Parathyroid adenoma (tissue), 2 donors: ENCODE measurements at regions not wholly inside any gene's neighbourhood (a gene's known extent, or its start where the extent isn't known, plus 50 kb on each side); places are given as distances from the start of the nearest gene placed in this dataset.

ENCODE experiments used
- H2AFZ ChIP-seq: fragments of 300-600 bp; sonication (generic); one replicate; pipeline ENCODE4 v1.7.0; 2017; ENCODE audit warnings: antibody characterized with exemption, mild to moderate bottlenecking
- H3K27ac ChIP-seq: fragments of 300-600 bp; sonication (generic); one replicate; pipeline ENCODE4 v1.7.0; 2017
- H3K27me3 ChIP-seq: fragments of 300-600 bp; sonication (generic); one replicate; pipeline ENCODE4 v1.7.0; 2017; ENCODE audit warnings: low read length; ENCODE audit not compliant: control insufficient read depth, insufficient read depth
- H3K36me3 ChIP-seq: fragments of 300-600 bp; sonication (generic); one replicate; pipeline ENCODE4 v1.7.0; 2017; ENCODE audit warnings: low read length; ENCODE audit not compliant: control insufficient read depth, insufficient read depth
- H3K4me1 ChIP-seq: fragments of 300-600 bp; sonication (generic); one replicate; pipeline ENCODE4 v1.7.0; 2017; ENCODE audit warnings: control low read depth
- H3K4me2 ChIP-seq: fragments of 300-600 bp; sonication (generic); one replicate; pipeline ENCODE4 v1.7.0; 2017; ENCODE audit warnings: low read length
- H3K4me3 ChIP-seq: fragments of 300-600 bp; sonication (generic); one replicate; pipeline ENCODE4 v1.7.0; 2017; ENCODE audit warnings: low read depth, low read length
- H3K79me2 ChIP-seq: fragments of 300-600 bp; sonication (generic); one replicate; pipeline ENCODE4 v1.7.0; 2017; ENCODE audit warnings: control low read depth
- H3K9ac ChIP-seq: fragments of 300-600 bp; sonication (generic); one replicate; pipeline ENCODE4 v1.7.0; 2017; ENCODE audit warnings: mild to moderate bottlenecking
- H3K9me3 ChIP-seq: fragments of 300-600 bp; sonication (generic); one replicate; pipeline ENCODE4 v1.7.0; 2017; ENCODE audit warnings: low read length; ENCODE audit not compliant: control insufficient read depth
- CTCF ChIP-seq: fragments of 300-600 bp; sonication (generic); IDR thresholded peaks from one replicate; pipeline ENCODE4 v1.7.0; 2017; ENCODE audit warnings: antibody characterized with exemption, mild to moderate bottlenecking
- donor health status: primary hyperparathyroidism.

- H3K36me3 ChIP-seq: no peaks in the 10 kb centered on the region
- no peak for TF ChIP-seq CTCF
- H3K79me2 ChIP-seq: no peaks in the 10 kb centered on the region
- H3K27me3 ChIP-seq: no peaks in the 10 kb centered on the region
- H3K9me3 ChIP-seq: no peaks in the 10 kb centered on the region
- H3K9ac ChIP-seq: no peak overlapping the region
- no peak overlapping the region for H2AFZ ChIP-seq
- H3K4me2 ChIP-seq: no peak overlapping the region
- H3K4me3 ChIP-seq: no peak overlapping the region
- no peak overlapping the region for H3K27ac ChIP-seq
- H3K4me1 ChIP-seq: no peaks in the 10 kb centered on the region
Measured at GRCh38 chr3:18119866-18120265, 305.3 kb downstream of the SATB1 start.

GRCh38 chr3:18114894-18115293 lies 310.2 kb downstream of the SATB1 start:
- Histone ChIP-seq H3K4me2 (no peak overlapping the region), H3K9me3 (no peaks in the 10 kb centered on the region), H3K4me3 (no peak overlapping the region), H3K4me1 (peaks cover 3% of the 10 kb centered on the region), H3K9ac (no peak overlapping the region), H3K36me3 (no peaks in the 10 kb centered on the region), H2AFZ (no peak overlapping the region), H3K79me2 (no peaks in the 10 kb centered on the region), H3K27ac (no peak overlapping the region), H3K27me3 (no peaks in the 10 kb centered on the region)
- TF ChIP-seq CTCF: no peak

- no peak overlapping the region for H3K27ac ChIP-seq
- H3K4me1 ChIP-seq: peaks cover 3% of the 10 kb centered on the region
- no peak overlapping the region for H3K4me3 ChIP-seq
- no peaks in the 10 kb centered on the region for H3K27me3 ChIP-seq
- no peak for TF ChIP-seq CTCF
- no peak overlapping the region for H3K4me2 ChIP-seq
- H3K36me3 ChIP-seq: no peaks in the 10 kb centered on the region
- peak overlapping the region; percentile 3 for H2AFZ ChIP-seq
- no peaks in the 10 kb centered on the region for H3K79me2 ChIP-seq
- H3K9ac ChIP-seq: no peak overlapping the region
- no peaks in the 10 kb centered on the region for H3K9me3 ChIP-seq
Measured at GRCh38 chr3:18113417-18113816, 311.7 kb downstream of the SATB1 start.

- Histone ChIP-seq H3K4me2 (no peak overlapping the region), H3K9me3 (no peaks in the 10 kb centered on the region), H2AFZ (peak overlapping the region; percentile 51), H3K36me3 (no peaks in the 10 kb centered on the region), H3K27me3 (no peaks in the 10 kb centered on the region), H3K79me2 (no peaks in the 10 kb centered on the region), H3K4me1 (peaks cover 3% of the 10 kb centered on the region), H3K4me3 (no peak overlapping the region), H3K27ac (no peak overlapping the region), H3K9ac (no peak overlapping the region)
- TF ChIP-seq CTCF: no peak
Measured at GRCh38 chr3:18112674-18113375, 312.3 kb downstream of the SATB1 start.

- no peak overlapping the region for H3K4me3 ChIP-seq
- no peak overlapping the region for H3K27ac ChIP-seq
Measured at GRCh38 chr3:18111796-18112232, 313.3 kb downstream of the SATB1 start.

More at GRCh38 chr3:18111796-18112232, 313.3 kb downstream of the SATB1 start:
- Histone ChIP-seq H2AFZ (peak overlapping the region; percentile 19), H3K79me2 (no peaks in the 10 kb centered on the region), H3K27me3 (no peaks in the 10 kb centered on the region), H3K4me2 (no peak overlapping the region), H3K4me1 (peaks cover 3% of the 10 kb centered on the region), H3K36me3 (no peaks in the 10 kb centered on the region), H3K9ac (no peak overlapping the region), H3K9me3 (no peaks in the 10 kb centered on the region)
- TF ChIP-seq CTCF: no peak
